Gastrocnemius medialis (tissue), 4 donors: ENCODE measurements at regions not wholly inside any gene's neighbourhood (a gene's known extent, or its start where the extent isn't known, plus 50 kb on each side); places are given as distances from the start of the nearest gene placed in this dataset.

ENCODE experiments used
- ATAC-seq, 2 donors: fragments of 150-250 bp; one replicate each; pipeline ENCODE4 v1.9.1; 2016
- DNase-seq, 2 donors: peaks; one replicate each; pipeline ENCODE4 v3.0.0-alpha.2; 2019
- H3K27ac ChIP-seq, 4 donors: fragments of 200-600 bp; sonication (generic); 1 replicate in 1 of 4; 2 replicates in 3 of 4; pipeline ENCODE4 v1.5.1; 2016 to 2018; ENCODE audit warnings: mild to moderate bottlenecking in 2 of 4, moderate library complexity in 1 of 4
- H3K27me3 ChIP-seq, 3 donors: fragments of 200-600 bp; sonication (generic) in 2 of 3; 1 replicate in 1 of 3; 2 replicates in 2 of 3; pipeline versions ENCODE4 v1.5.1 to v1.6.0; 2016 to 2019; ENCODE audit warnings: mild to moderate bottlenecking in 1 of 3, moderate library complexity in 1 of 3
- H3K36me3 ChIP-seq, 2 donors: fragments of 200-600 bp; sonication (generic) in 1 of 2; one replicate each; pipeline ENCODE4 v1.5.1; 2017 to 2018
- H3K4me1 ChIP-seq, 2 donors: fragments of 200-600 bp; sonication (generic) in 1 of 2; one replicate each; pipeline ENCODE4 v1.5.1; 2016 to 2017; ENCODE audit warnings: mild to moderate bottlenecking in 2 of 2
- H3K4me3 ChIP-seq, 4 donors: fragments of 200-600 bp; sonication (generic) in 3 of 4; 1 replicate in 1 of 4; 2 replicates in 3 of 4; pipeline ENCODE4 v1.5.1; 2016 to 2019; ENCODE audit warnings: mild to moderate bottlenecking in 2 of 4
- H3K9me3 ChIP-seq, 3 donors: fragments of 200-600 bp; sonication (generic) in 2 of 3; 1 replicate in 1 of 3; 2 replicates in 2 of 3; pipeline ENCODE4 v1.5.1; 2016 to 2019
- POLR2A ChIP-seq, 2 donors: fragments of 450-650 bp; IDR thresholded peaks; one replicate each; pipeline ENCODE4 v1.6.1; 2017; ENCODE audit warnings: antibody characterized with exemption in 2 of 2, mild to moderate bottlenecking in 2 of 2, moderate library complexity in 2 of 2
- in situ Hi-C, 4 donors: fragments of 200-750 bp; cut with MboI; loops; one replicate each; pipeline versions ENCODE4 v1.15.0 to v1.8.0; 2017; ENCODE audit warnings: low sequenced_read_pairs in 4 of 4
- intact Hi-C: fragments of 100-400 bp; cut with DNase I; formaldehyde crosslinking; loops from one replicate; pipeline ENCODE4 v1.15.1; 2023; ENCODE audit warnings: low total_unique reads
- TF ChIP-seq, protein P1 (sequence below), 5 experiments: fragments of 450-650 bp in 3 of 5; fragments of 200-600 bp in 2 of 5; sonication (generic) in 2 of 5; IDR thresholded peaks in 4 of 5; conservative IDR thresholded peaks in 1 of 5; 1 replicate in 4 of 5; 2 replicates in 1 of 5; pipeline ENCODE4 v1.5.1; 2016 to 2019; ENCODE audit warnings: antibody characterized with exemption in 5 of 5, mild to moderate bottlenecking in 3 of 5, moderate library complexity in 3 of 5

DNA sequence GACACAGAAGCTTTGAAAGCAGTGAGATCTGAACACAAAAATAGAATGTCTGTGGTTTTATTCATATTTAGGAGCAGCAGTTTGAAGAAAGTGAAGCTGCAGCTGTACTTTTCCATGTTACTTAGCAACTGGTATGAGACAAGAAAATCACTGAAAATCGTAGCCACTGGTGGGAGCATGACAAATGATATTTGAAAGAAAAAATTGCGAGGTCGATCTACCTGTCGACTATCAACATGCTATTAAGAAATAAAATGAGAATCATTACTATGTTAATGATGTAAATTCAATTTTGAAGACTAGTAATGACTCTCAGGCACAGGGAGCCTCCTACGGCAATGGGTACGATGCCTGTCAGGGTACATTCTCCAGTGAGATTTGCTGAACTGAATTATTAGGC lies 436.4 kb downstream of the SLITRK5 start:
- no peak for DNase-seq
- no peaks in the 10 kb centered on the region for H3K4me1 ChIP-seq
- no peak overlapping the region for H3K27ac ChIP-seq
- ATAC-seq = no peak
- no peak for TF ChIP-seq POLR2A (IDR thresholded peaks at IDR 0.05)
- TF ChIP-seq, protein P1, sequence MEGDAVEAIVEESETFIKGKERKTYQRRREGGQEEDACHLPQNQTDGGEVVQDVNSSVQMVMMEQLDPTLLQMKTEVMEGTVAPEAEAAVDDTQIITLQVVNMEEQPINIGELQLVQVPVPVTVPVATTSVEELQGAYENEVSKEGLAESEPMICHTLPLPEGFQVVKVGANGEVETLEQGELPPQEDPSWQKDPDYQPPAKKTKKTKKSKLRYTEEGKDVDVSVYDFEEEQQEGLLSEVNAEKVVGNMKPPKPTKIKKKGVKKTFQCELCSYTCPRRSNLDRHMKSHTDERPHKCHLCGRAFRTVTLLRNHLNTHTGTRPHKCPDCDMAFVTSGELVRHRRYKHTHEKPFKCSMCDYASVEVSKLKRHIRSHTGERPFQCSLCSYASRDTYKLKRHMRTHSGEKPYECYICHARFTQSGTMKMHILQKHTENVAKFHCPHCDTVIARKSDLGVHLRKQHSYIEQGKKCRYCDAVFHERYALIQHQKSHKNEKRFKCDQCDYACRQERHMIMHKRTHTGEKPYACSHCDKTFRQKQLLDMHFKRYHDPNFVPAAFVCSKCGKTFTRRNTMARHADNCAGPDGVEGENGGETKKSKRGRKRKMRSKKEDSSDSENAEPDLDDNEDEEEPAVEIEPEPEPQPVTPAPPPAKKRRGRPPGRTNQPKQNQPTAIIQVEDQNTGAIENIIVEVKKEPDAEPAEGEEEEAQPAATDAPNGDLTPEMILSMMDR (IDR thresholded peaks at IDR 0.05 in 4 of 5, conservative IDR thresholded peaks at IDR 0.05 in 1 of 5) = no peak
- H3K4me3 ChIP-seq = no peak overlapping the region
- intact Hi-C loops (no loop called here), in situ Hi-C loops (no loop called here)
- no peaks in the 10 kb centered on the region for H3K9me3 ChIP-seq
- H3K36me3 ChIP-seq = no peaks in the 10 kb centered on the region
- H3K27me3 ChIP-seq = no peaks in the 10 kb centered on the region

DNA sequence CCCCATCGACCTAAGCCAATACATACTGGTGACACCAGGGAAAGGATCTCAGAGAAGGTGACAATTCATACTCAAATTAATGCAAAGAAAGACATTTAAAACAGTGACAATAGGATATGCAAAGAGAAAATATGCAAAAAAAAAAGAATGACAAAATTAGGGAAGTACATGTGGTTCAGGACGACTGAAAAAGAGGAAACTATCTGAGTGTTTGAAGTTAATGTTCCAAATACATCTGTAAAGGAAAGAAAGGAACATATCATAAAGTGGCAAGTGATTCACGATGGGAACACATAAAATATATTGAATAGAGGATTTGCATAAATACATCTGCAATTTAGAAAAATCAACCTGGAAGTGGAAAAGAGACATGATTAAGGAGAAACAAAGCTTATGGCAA lies 441.4 kb downstream of the SLITRK5 start:
- in situ Hi-C loops = no loop called here
- H3K4me3 ChIP-seq = no peak overlapping the region
- H3K4me1 ChIP-seq = no peaks in the 10 kb centered on the region
- no peaks in the 10 kb centered on the region for H3K9me3 ChIP-seq
- DNase-seq (no peak), ATAC-seq (no peak)
- H3K36me3 ChIP-seq = no peaks in the 10 kb centered on the region
- H3K27ac ChIP-seq = no peak overlapping the region
- TF ChIP-seq, protein P1 (IDR thresholded peaks at IDR 0.05 in 4 of 5, conservative IDR thresholded peaks at IDR 0.05 in 1 of 5) = no peak
- TF ChIP-seq POLR2A (IDR thresholded peaks at IDR 0.05) = no peak
- no peaks in the 10 kb centered on the region for H3K27me3 ChIP-seq
- intact Hi-C loops = no loop called here

DNA sequence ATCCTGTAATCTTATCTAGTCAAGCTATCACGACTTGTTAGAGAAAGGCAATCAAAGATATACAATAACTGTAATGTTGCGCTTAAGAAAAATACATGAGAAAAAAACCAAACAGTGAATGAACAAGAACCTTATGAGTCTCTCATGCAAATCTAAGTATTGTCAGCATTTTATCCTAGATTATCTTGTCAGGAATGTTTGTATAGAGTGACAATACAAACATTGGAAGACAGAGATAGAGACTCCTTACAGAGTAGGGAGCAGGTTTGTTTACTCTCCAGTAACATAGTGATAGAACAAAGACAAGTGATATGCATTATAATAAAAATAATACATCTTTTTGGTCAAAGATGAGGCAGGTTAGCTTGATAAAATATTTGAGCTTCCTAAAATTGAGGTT lies 444.8 kb downstream of the SLITRK5 start:
- Histone ChIP-seq H3K9me3 (no peaks in the 10 kb centered on the region), H3K4me3 (no peak overlapping the region), H3K36me3 (no peaks in the 10 kb centered on the region), H3K4me1 (no peaks in the 10 kb centered on the region), H3K27me3 (no peaks in the 10 kb centered on the region), H3K27ac (no peak overlapping the region)
- TF ChIP-seq, protein P1 (IDR thresholded peaks at IDR 0.05 in 4 of 5, conservative IDR thresholded peaks at IDR 0.05 in 1 of 5) = no peak
- TF ChIP-seq POLR2A (IDR thresholded peaks at IDR 0.05) = no peak
- DNase-seq (no peak), ATAC-seq (no peak)
- in situ Hi-C loops (no loop called here), intact Hi-C loops (no loop called here)

DNA sequence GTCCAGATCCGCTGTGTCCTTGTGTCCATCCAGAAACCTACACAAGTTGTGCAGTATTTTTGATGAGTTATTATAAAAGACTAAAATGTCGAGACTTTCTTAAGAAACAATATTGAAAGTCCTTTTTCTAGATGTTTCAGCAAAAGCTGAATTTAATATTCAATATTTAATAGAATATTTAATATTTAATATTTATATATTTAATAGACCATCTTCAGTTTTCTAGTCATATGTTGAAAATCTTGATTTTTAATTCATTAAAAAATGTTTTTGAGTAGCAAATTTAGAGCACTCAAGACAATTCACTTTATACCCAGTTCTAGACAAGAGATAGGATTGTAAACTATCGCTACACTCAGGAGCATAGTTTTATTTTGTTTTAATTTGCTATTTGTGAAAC lies 447.8 kb downstream of the SLITRK5 start:
- in situ Hi-C loops (no loop called here), intact Hi-C loops (no loop called here)
- Histone ChIP-seq H3K4me1 (no peaks in the 10 kb centered on the region), H3K27ac (no peak overlapping the region), H3K36me3 (no peaks in the 10 kb centered on the region), H3K9me3 (no peaks in the 10 kb centered on the region), H3K27me3 (no peaks in the 10 kb centered on the region), H3K4me3 (no peak overlapping the region)
- ATAC-seq (no peak), DNase-seq (no peak)
- TF ChIP-seq POLR2A (IDR thresholded peaks at IDR 0.05) = no peak
- TF ChIP-seq, protein P1 (IDR thresholded peaks at IDR 0.05 in 4 of 5, conservative IDR thresholded peaks at IDR 0.05 in 1 of 5) = no peak

DNA sequence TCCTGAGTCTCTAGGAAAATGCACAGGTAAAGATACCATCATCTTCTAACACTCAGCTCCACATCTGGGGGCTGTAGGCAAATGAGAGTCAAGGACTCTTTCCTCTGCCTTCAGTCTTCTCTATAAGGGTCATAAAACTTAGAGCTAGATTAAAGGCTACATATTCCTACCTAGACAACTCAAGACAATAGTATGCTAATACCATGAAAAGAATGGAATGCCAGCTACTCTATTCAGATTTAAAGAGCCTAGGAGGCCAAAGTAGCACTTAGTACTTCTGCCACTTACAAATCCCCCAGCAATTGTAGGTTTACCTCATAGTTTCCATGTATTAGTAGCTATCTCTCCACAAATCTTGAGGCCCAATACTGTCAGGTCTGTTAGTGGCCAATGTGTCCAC lies 453.0 kb downstream of the SLITRK5 start:
- Histone ChIP-seq H3K27me3 (no peaks in the 10 kb centered on the region), H3K4me3 (no peak overlapping the region), H3K27ac (no peak overlapping the region), H3K36me3 (no peaks in the 10 kb centered on the region), H3K4me1 (no peaks in the 10 kb centered on the region), H3K9me3 (no peaks in the 10 kb centered on the region)
- no peak for ATAC-seq
- intact Hi-C loops = no loop called here
- in situ Hi-C loops = no loop called here
- TF ChIP-seq, protein P1 (IDR thresholded peaks at IDR 0.05 in 4 of 5, conservative IDR thresholded peaks at IDR 0.05 in 1 of 5) = no peak
- no peak for TF ChIP-seq POLR2A (IDR thresholded peaks at IDR 0.05)
- DNase-seq = no peak
